ENCODE measurements at regions not wholly inside any gene's neighbourhood (a gene's known extent, or its start where the extent isn't known, plus 50 kb on each side); places are given as distances from the start of the nearest gene placed in this dataset.

DNA sequence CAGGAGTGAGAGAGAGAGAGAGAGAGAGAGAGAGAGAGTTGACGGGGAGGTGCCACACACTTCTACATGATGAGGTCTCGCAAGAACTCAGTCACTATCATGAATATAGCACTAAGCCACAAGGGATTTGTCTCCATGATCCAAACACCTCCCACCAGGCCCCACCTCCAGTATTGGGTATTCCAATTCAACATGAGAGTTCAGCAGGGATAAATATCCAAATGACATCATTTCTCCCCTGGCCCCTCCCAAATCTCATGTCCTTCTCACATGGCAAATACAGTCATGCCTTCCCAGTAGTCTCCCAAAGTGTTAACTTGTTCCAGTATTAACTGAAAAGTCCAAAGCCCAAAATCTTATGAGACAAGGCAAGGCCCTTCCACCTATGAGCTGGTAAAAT, 330.7 kb downstream of the CDH26 start:
- Mint-ChIP-seq H3K27ac (ENCODE audit: low read depth, unreplicated experiment) (no peak overlapping the region), H3K36me3 (ENCODE audit: insufficient read depth, unreplicated experiment) (no peaks in the 10 kb centered on the region), H3K4me1 (ENCODE audit: insufficient read depth, unreplicated experiment) (no peaks in the 10 kb centered on the region), H3K9me3 (ENCODE audit: unreplicated experiment) (peaks cover 17% of the 10 kb centered on the region), H3K4me3 (ENCODE audit: unreplicated experiment) (no peak overlapping the region), H3K27me3 (ENCODE audit: insufficient read depth, unreplicated experiment) (no peaks in the 10 kb centered on the region)
- no TSS peak for BruUV-seq (replicated peaks)
- POLR2A ChIA-PET: no interaction called here
- DNase-seq (ENCODE audit: unreplicated experiment): no peak
- CTCF ChIA-PET: interaction anchor here (0.6 to 1.5 kb wide), 4 partner anchors 12 to 78 kb away, joined by 3 to 5 read pairs (median 4); no protein-coding TSS in a partner anchor
- TF ChIP-seq, protein P1, sequence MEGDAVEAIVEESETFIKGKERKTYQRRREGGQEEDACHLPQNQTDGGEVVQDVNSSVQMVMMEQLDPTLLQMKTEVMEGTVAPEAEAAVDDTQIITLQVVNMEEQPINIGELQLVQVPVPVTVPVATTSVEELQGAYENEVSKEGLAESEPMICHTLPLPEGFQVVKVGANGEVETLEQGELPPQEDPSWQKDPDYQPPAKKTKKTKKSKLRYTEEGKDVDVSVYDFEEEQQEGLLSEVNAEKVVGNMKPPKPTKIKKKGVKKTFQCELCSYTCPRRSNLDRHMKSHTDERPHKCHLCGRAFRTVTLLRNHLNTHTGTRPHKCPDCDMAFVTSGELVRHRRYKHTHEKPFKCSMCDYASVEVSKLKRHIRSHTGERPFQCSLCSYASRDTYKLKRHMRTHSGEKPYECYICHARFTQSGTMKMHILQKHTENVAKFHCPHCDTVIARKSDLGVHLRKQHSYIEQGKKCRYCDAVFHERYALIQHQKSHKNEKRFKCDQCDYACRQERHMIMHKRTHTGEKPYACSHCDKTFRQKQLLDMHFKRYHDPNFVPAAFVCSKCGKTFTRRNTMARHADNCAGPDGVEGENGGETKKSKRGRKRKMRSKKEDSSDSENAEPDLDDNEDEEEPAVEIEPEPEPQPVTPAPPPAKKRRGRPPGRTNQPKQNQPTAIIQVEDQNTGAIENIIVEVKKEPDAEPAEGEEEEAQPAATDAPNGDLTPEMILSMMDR (IDR thresholded peaks at IDR 0.05; ENCODE audit: unreplicated experiment): no peak
- intact Hi-C loops (cut with micrococcal nuclease): no loop called here

DNA sequence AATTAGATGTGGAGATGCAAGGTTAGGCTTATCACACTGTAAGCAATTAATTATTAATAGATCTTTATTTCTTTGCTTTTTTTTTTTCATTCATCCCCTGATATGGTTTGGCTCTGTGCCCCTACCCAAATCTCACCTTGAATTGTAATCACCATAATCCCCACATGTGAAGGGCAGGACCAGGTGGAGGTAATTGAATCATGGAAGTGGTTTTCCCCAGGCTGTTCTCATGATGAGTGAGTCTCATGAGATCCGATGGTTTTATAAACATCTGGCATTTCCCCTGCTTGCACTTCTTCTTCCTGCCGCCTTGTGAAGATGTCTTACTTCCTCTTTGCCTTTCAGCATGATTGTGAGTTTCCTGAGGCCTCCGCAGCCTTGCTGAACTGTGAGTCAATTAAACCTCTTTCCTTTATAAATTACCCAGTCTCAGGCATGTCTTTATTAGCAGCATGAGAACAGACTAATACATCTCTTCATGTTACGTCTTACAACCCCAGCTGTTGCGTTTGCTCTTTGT, 333.8 kb downstream of the CDH26 start:
- no TSS peak for BruUV-seq (replicated peaks)
- H3K9me3 Mint-ChIP-seq (ENCODE audit: unreplicated experiment): peaks cover 22% of the 10 kb centered on the region
- intact Hi-C loops (cut with micrococcal nuclease): no loop called here

GRCh38 chr20:60294632-60295031, 336.4 kb downstream of the CDH26 start:
- BruUV-seq (replicated peaks): no TSS peak
- Mint-ChIP-seq H3K9me3 (ENCODE audit: unreplicated experiment) (peaks cover 17% of the 10 kb centered on the region), H3K36me3 (ENCODE audit: insufficient read depth, unreplicated experiment) (no peaks in the 10 kb centered on the region), H3K27me3 (ENCODE audit: insufficient read depth, unreplicated experiment) (no peaks in the 10 kb centered on the region), H3K4me3 (ENCODE audit: unreplicated experiment) (no peak overlapping the region), H3K27ac (ENCODE audit: low read depth, unreplicated experiment) (no peak overlapping the region), H3K4me1 (ENCODE audit: insufficient read depth, unreplicated experiment) (no peaks in the 10 kb centered on the region)
- ChIA-PET CTCF (no interaction called here), POLR2A (no interaction called here)
- DNase-seq (ENCODE audit: unreplicated experiment): no peak
- TF ChIP-seq, protein P1 (IDR thresholded peaks at IDR 0.05; ENCODE audit: unreplicated experiment): no peak
- intact Hi-C loops (cut with micrococcal nuclease): no loop called here

More for the DNA sequence above, 333.8 kb downstream of the CDH26 start:
- H3K4me1 Mint-ChIP-seq (ENCODE audit: insufficient read depth, unreplicated experiment): no peaks in the 10 kb centered on the region
- no peaks in the 10 kb centered on the region for H3K36me3 Mint-ChIP-seq (ENCODE audit: insufficient read depth, unreplicated experiment)
- ChIA-PET CTCF (interaction anchor here (0.7 kb wide), 1 partner anchor 36 kb away, joined by 3 read pairs; no protein-coding TSS in a partner anchor), POLR2A (no interaction called here)
- no peak for DNase-seq (ENCODE audit: unreplicated experiment)
- no peak overlapping the region for H3K27ac Mint-ChIP-seq (ENCODE audit: low read depth, unreplicated experiment)
- H3K27me3 Mint-ChIP-seq (ENCODE audit: insufficient read depth, unreplicated experiment): no peaks in the 10 kb centered on the region
- TF ChIP-seq, protein P1 (IDR thresholded peaks at IDR 0.05; ENCODE audit: unreplicated experiment): no peak
- no peak overlapping the region for H3K4me3 Mint-ChIP-seq (ENCODE audit: unreplicated experiment)

DNA sequence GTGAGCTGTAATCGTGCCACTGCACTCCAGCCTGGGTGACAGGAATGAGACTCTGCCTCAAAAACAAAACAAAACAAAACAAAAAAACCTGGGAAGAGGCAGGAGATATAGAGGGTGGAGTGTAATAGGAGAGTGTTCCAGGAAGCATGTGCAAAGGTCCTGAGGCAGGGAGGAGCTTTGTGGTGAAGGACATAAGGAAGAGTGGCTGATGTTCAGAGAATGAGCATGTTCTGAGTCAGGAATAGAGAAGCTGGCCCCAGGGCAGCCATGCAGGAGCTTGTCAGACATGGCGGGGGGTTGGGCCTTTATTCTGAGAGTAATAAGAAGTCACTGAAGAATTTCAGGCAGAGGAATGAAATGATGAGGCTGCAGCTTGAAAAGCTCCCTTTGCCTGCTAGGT, 337.0 kb downstream of the CDH26 start:
- CTCF ChIA-PET: interaction anchor here (1.0 kb wide), 1 partner anchor 21 kb away, joined by 3 read pairs; no protein-coding TSS in a partner anchor
- intact Hi-C loops (cut with micrococcal nuclease): no loop called here
- POLR2A ChIA-PET: no interaction called here

More for the DNA sequence above, 337.0 kb downstream of the CDH26 start:
- no peak overlapping the region for H3K27ac Mint-ChIP-seq (ENCODE audit: low read depth, unreplicated experiment)
- H3K27me3 Mint-ChIP-seq (ENCODE audit: insufficient read depth, unreplicated experiment): no peaks in the 10 kb centered on the region
- peaks cover 17% of the 10 kb centered on the region for H3K9me3 Mint-ChIP-seq (ENCODE audit: unreplicated experiment)
- no peak overlapping the region for H3K4me3 Mint-ChIP-seq (ENCODE audit: unreplicated experiment)
- TF ChIP-seq, protein P1 (IDR thresholded peaks at IDR 0.05; ENCODE audit: unreplicated experiment): no peak
- DNase-seq (ENCODE audit: unreplicated experiment): peak; percentile 1
- peaks cover 2% of the 10 kb centered on the region for H3K4me1 Mint-ChIP-seq (ENCODE audit: insufficient read depth, unreplicated experiment)
- no TSS peak for BruUV-seq (replicated peaks)
- H3K36me3 Mint-ChIP-seq (ENCODE audit: insufficient read depth, unreplicated experiment): no peaks in the 10 kb centered on the region
